ENCODE measurements at regions not wholly inside any gene's neighbourhood (a gene's known extent, or its start where the extent isn't known, plus 50 kb on each side); places are given as distances from the start of the nearest gene placed in this dataset.
"Not testable (repeated sequence)": the region's sequence is repeated elsewhere in the genome, so short reads cannot be mapped to it uniquely, and the experiment has no call there.

- H3K27me3 ChIP-seq (ENCODE audit: control insufficient read depth, insufficient read depth, low read length), result no peaks in the 10 kb centered on the region
- peaks cover 19% of the 10 kb centered on the region for H3K4me1 ChIP-seq (ENCODE audit: control insufficient read depth, insufficient read depth, low read length)
- H3K4me3 ChIP-seq (ENCODE audit: low read length), result no peak overlapping the region
- H3K9ac ChIP-seq (ENCODE audit: low read length), result no peak overlapping the region
- H3K27ac ChIP-seq (ENCODE audit: low read depth, low read length), result peak overlapping the region; percentile 82
- no peaks in the 10 kb centered on the region for H3K36me3 ChIP-seq (ENCODE audit: control insufficient read depth, insufficient read depth, low read length)
Observed at GRCh38 chr5:123701511-123702200, 189.7 kb downstream of the CSNK1G3 start.

GRCh38 chr5:123700624-123701287 is 188.8 kb downstream of the CSNK1G3 start:
- Histone ChIP-seq H3K27me3 (ENCODE audit: control insufficient read depth, insufficient read depth, low read length) (no peaks in the 10 kb centered on the region), H3K36me3 (ENCODE audit: control insufficient read depth, insufficient read depth, low read length) (no peaks in the 10 kb centered on the region), H3K4me3 (ENCODE audit: low read length) (no peak overlapping the region), H3K27ac (ENCODE audit: low read depth, low read length) (peak overlapping the region; percentile 82), H3K9ac (ENCODE audit: low read length) (no peak overlapping the region), H3K4me1 (ENCODE audit: control insufficient read depth, insufficient read depth, low read length) (peaks cover 23% of the 10 kb centered on the region)

GRCh38 chr5:123699571-123699970 is 187.6 kb downstream of the CSNK1G3 start:
- H3K27ac ChIP-seq (ENCODE audit: low read depth, low read length), result peak overlapping the region; percentile 82
- H3K27me3 ChIP-seq (ENCODE audit: control insufficient read depth, insufficient read depth, low read length), result no peaks in the 10 kb centered on the region

GRCh38 chr5:123698937-123699336 is 187.0 kb downstream of the CSNK1G3 start:
- not testable (repeated sequence) for H3K36me3 ChIP-seq (ENCODE audit: control insufficient read depth, insufficient read depth, low read length); H3K9ac ChIP-seq (ENCODE audit: low read length); H3K4me3 ChIP-seq (ENCODE audit: low read length); H3K27me3 ChIP-seq (ENCODE audit: control insufficient read depth, insufficient read depth, low read length); H3K27ac ChIP-seq (ENCODE audit: low read depth, low read length)
- H3K4me1 ChIP-seq (ENCODE audit: control insufficient read depth, insufficient read depth, low read length), result peaks cover 23% of the 10 kb centered on the region

More at GRCh38 chr5:123699571-123699970, 187.6 kb downstream of the CSNK1G3 start:
- Histone ChIP-seq H3K36me3 (ENCODE audit: control insufficient read depth, insufficient read depth, low read length) (no peaks in the 10 kb centered on the region), H3K9ac (ENCODE audit: low read length) (no peak overlapping the region), H3K4me1 (ENCODE audit: control insufficient read depth, insufficient read depth, low read length) (peaks cover 23% of the 10 kb centered on the region), H3K4me3 (ENCODE audit: low read length) (no peak overlapping the region)

- Histone ChIP-seq H3K27ac (ENCODE audit: low read depth, low read length) (peak overlapping the region; percentile 43), H3K27me3 (ENCODE audit: control insufficient read depth, insufficient read depth, low read length) (no peaks in the 10 kb centered on the region), H3K36me3 (ENCODE audit: control insufficient read depth, insufficient read depth, low read length) (no peaks in the 10 kb centered on the region), H3K4me1 (ENCODE audit: control insufficient read depth, insufficient read depth, low read length) (peaks cover 23% of the 10 kb centered on the region), H3K4me3 (ENCODE audit: low read length) (no peak overlapping the region), H3K9ac (ENCODE audit: low read length) (no peak overlapping the region)
Observed at GRCh38 chr5:123696921-123697341, 185.0 kb downstream of the CSNK1G3 start.

GRCh38 chr5:123690821-123691220 is 178.8 kb downstream of the CSNK1G3 start:
- H3K27ac ChIP-seq (ENCODE audit: low read depth, low read length), result no peak overlapping the region
- no peaks in the 10 kb centered on the region for H3K36me3 ChIP-seq (ENCODE audit: control insufficient read depth, insufficient read depth, low read length)
- H3K4me3 ChIP-seq (ENCODE audit: low read length), result no peak overlapping the region
- no peaks in the 10 kb centered on the region for H3K4me1 ChIP-seq (ENCODE audit: control insufficient read depth, insufficient read depth, low read length)
- H3K27me3 ChIP-seq (ENCODE audit: control insufficient read depth, insufficient read depth, low read length), result no peaks in the 10 kb centered on the region
- H3K9ac ChIP-seq (ENCODE audit: low read length), result no peak overlapping the region

- Histone ChIP-seq H3K4me3 (ENCODE audit: low read length) (no peak overlapping the region), H3K4me1 (ENCODE audit: control insufficient read depth, insufficient read depth, low read length) (no peaks in the 10 kb centered on the region)
Observed at GRCh38 chr5:123681061-123681460, 169.1 kb downstream of the CSNK1G3 start.

GRCh38 chr5:123673107-123673506 is 161.1 kb downstream of the CSNK1G3 start:
- Histone ChIP-seq H3K4me3 (ENCODE audit: low read length) (no peak overlapping the region), H3K27ac (ENCODE audit: low read depth, low read length) (no peak overlapping the region), H3K9ac (ENCODE audit: low read length) (no peak overlapping the region), H3K27me3 (ENCODE audit: control insufficient read depth, insufficient read depth, low read length) (no peaks in the 10 kb centered on the region), H3K4me1 (ENCODE audit: control insufficient read depth, insufficient read depth, low read length) (peaks cover 3% of the 10 kb centered on the region), H3K36me3 (ENCODE audit: control insufficient read depth, insufficient read depth, low read length) (no peaks in the 10 kb centered on the region)

More at GRCh38 chr5:123681061-123681460, 169.1 kb downstream of the CSNK1G3 start:
- no peaks in the 10 kb centered on the region for H3K36me3 ChIP-seq (ENCODE audit: control insufficient read depth, insufficient read depth, low read length)
- H3K9ac ChIP-seq (ENCODE audit: low read length), result no peak overlapping the region
- H3K27me3 ChIP-seq (ENCODE audit: control insufficient read depth, insufficient read depth, low read length), result no peaks in the 10 kb centered on the region
- no peak overlapping the region for H3K27ac ChIP-seq (ENCODE audit: low read depth, low read length)

GRCh38 chr5:123671711-123672456 is 159.9 kb downstream of the CSNK1G3 start:
- H3K36me3 ChIP-seq (ENCODE audit: control insufficient read depth, insufficient read depth, low read length), result no peaks in the 10 kb centered on the region
- H3K4me1 ChIP-seq (ENCODE audit: control insufficient read depth, insufficient read depth, low read length), result peaks cover 3% of the 10 kb centered on the region
- no peak overlapping the region for H3K4me3 ChIP-seq (ENCODE audit: low read length)
- H3K27me3 ChIP-seq (ENCODE audit: control insufficient read depth, insufficient read depth, low read length), result no peaks in the 10 kb centered on the region
- H3K9ac ChIP-seq (ENCODE audit: low read length), result no peak overlapping the region
- no peak overlapping the region for H3K27ac ChIP-seq (ENCODE audit: low read depth, low read length)

GRCh38 chr5:123671042-123671441 is 159.1 kb downstream of the CSNK1G3 start:
- no peak overlapping the region for H3K4me3 ChIP-seq (ENCODE audit: low read length)
- no peak overlapping the region for H3K9ac ChIP-seq (ENCODE audit: low read length)
- no peak overlapping the region for H3K27ac ChIP-seq (ENCODE audit: low read depth, low read length)
- no peaks in the 10 kb centered on the region for H3K36me3 ChIP-seq (ENCODE audit: control insufficient read depth, insufficient read depth, low read length)
- peaks cover 3% of the 10 kb centered on the region for H3K4me1 ChIP-seq (ENCODE audit: control insufficient read depth, insufficient read depth, low read length)
- H3K27me3 ChIP-seq (ENCODE audit: control insufficient read depth, insufficient read depth, low read length), result no peaks in the 10 kb centered on the region

Measured in rectal smooth muscle tissue (tissue), 1 donor.